ENCODE measurements at regions not wholly inside any gene's neighbourhood (a gene's known extent, or its start where the extent isn't known, plus 50 kb on each side); places are given as distances from the start of the nearest gene placed in this dataset.

DNA sequence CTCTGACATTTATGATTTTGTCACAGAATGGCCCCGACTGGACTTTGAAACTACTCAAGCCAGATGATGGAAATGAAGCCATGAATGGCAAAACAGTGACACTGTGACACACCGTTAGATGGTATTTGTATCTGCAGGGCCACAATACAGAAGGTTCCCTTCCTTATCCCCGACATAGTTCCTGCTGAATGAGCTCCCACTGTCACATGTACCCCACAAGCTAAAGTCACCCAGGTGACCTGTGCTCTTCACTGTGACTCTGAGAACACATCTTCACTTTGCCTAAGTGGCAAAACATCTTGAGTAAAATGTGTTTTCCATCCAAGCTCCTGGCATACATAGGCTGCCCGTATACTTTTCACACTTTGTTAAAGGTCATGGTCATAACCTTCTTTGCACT is 89.5 kb downstream of the LSM5 start:
- Histone ChIP-seq H3K9me3 (ENCODE audit: insufficient read depth, low read depth, low read length) (no peaks in the 10 kb centered on the region), H3K4me2 (ENCODE audit: low read depth, low read length, poor library complexity, severe bottlenecking) (no peak overlapping the region), H3K9ac (ENCODE audit: low read depth, low read length, poor library complexity, severe bottlenecking) (no peak overlapping the region), H3F3A (ENCODE audit: low read depth) (no peaks in the 10 kb centered on the region), H3K79me2 (ENCODE audit: insufficient read depth, low read length) (no peaks in the 10 kb centered on the region), H4K20me1 (ENCODE audit: insufficient read depth, low read length, poor library complexity, severe bottlenecking) (no peaks in the 10 kb centered on the region), H3K36me3 (ENCODE audit: insufficient read depth, low read length) (no peaks in the 10 kb centered on the region), H2AFZ (ENCODE audit: low read length) (no peak overlapping the region), H3K4me1 (ENCODE audit: insufficient read depth, low read length, poor library complexity, severe bottlenecking) (no peaks in the 10 kb centered on the region), H3K9me2 (replicated peaks; ENCODE audit: low read depth, low read length) (no peaks in the 10 kb centered on the region), H3K27me3 (ENCODE audit: insufficient read depth, low read length, poor library complexity, severe bottlenecking) (no peaks in the 10 kb centered on the region), H3K4me3 (ENCODE audit: low read length, poor library complexity, severe bottlenecking) (no peak overlapping the region)
- TF ChIP-seq, protein P1, sequence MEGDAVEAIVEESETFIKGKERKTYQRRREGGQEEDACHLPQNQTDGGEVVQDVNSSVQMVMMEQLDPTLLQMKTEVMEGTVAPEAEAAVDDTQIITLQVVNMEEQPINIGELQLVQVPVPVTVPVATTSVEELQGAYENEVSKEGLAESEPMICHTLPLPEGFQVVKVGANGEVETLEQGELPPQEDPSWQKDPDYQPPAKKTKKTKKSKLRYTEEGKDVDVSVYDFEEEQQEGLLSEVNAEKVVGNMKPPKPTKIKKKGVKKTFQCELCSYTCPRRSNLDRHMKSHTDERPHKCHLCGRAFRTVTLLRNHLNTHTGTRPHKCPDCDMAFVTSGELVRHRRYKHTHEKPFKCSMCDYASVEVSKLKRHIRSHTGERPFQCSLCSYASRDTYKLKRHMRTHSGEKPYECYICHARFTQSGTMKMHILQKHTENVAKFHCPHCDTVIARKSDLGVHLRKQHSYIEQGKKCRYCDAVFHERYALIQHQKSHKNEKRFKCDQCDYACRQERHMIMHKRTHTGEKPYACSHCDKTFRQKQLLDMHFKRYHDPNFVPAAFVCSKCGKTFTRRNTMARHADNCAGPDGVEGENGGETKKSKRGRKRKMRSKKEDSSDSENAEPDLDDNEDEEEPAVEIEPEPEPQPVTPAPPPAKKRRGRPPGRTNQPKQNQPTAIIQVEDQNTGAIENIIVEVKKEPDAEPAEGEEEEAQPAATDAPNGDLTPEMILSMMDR (conservative IDR thresholded peaks at IDR 0.05; ENCODE audit: low read length) = no peak
- TF ChIP-seq EZH2phosphoT487 (IDR thresholded peaks at IDR 0.05; ENCODE audit: borderline replicate concordance) = no peak

DNA sequence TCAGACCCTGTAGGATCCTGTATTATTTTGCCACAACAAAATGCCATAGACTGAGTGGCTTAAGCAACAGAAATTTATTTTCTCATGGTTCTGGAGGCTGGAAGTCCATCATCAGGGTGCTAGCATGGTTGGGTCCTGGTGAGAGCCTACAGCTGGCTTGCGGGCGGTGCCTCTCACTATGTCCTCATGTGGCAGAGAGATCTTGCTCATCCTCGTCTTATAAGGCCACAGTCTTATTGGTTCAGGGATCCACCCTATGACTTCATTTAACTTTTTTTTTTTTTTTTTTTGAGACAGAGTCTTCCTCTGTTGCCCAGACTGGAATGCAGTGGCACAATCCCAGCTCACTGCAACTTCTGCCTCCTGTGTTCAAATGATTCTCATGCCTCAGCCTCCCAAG is 90.9 kb downstream of the LSM5 start:
- no peak overlapping the region for H3K9ac ChIP-seq (ENCODE audit: low read depth, low read length, poor library complexity, severe bottlenecking)
- H3K4me2 ChIP-seq (ENCODE audit: low read depth, low read length, poor library complexity, severe bottlenecking) = no peak overlapping the region
- no peak for TF ChIP-seq EZH2phosphoT487 (IDR thresholded peaks at IDR 0.05; ENCODE audit: borderline replicate concordance)
- TF ChIP-seq, protein P1 (conservative IDR thresholded peaks at IDR 0.05; ENCODE audit: low read length) = no peak
- no peaks in the 10 kb centered on the region for H3K4me1 ChIP-seq (ENCODE audit: insufficient read depth, low read length, poor library complexity, severe bottlenecking)
- H4K20me1 ChIP-seq (ENCODE audit: insufficient read depth, low read length, poor library complexity, severe bottlenecking) = no peaks in the 10 kb centered on the region
- no peaks in the 10 kb centered on the region for H3F3A ChIP-seq (ENCODE audit: low read depth)
- no peaks in the 10 kb centered on the region for H3K79me2 ChIP-seq (ENCODE audit: insufficient read depth, low read length)
- H3K27me3 ChIP-seq (ENCODE audit: insufficient read depth, low read length, poor library complexity, severe bottlenecking) = no peaks in the 10 kb centered on the region
- no peak overlapping the region for H3K4me3 ChIP-seq (ENCODE audit: low read length, poor library complexity, severe bottlenecking)
- no peak overlapping the region for H2AFZ ChIP-seq (ENCODE audit: low read length)
- no peaks in the 10 kb centered on the region for H3K9me2 ChIP-seq (replicated peaks; ENCODE audit: low read depth, low read length)
- H3K36me3 ChIP-seq (ENCODE audit: insufficient read depth, low read length) = no peaks in the 10 kb centered on the region
- H3K9me3 ChIP-seq (ENCODE audit: insufficient read depth, low read depth, low read length) = no peaks in the 10 kb centered on the region

DNA sequence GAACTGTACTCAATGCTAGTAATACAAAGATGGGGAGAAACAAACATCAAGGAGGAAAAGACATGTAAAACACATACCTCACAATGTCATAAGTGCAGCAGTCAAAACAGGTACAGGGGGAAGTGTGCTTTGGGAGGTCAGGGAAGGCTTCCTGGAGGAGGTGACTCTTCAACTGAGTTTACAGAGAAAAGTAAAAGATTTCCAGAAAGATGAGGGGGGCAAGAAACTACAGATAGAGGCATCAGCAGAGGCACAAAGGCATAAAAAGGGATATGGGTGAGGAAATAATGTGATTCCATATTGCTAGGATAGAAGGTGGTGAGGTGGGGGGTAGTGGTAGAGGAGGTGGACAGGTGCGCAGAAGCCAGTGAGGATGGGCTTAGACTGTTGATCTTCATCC is 95.0 kb downstream of the LSM5 start:
- H3K79me2 ChIP-seq (ENCODE audit: insufficient read depth, low read length) = no peaks in the 10 kb centered on the region
- H3K4me3 ChIP-seq (ENCODE audit: low read length, poor library complexity, severe bottlenecking) = no peak overlapping the region
- no peaks in the 10 kb centered on the region for H4K20me1 ChIP-seq (ENCODE audit: insufficient read depth, low read length, poor library complexity, severe bottlenecking)
- no peak for TF ChIP-seq EZH2phosphoT487 (IDR thresholded peaks at IDR 0.05; ENCODE audit: borderline replicate concordance)
- TF ChIP-seq, protein P1 (conservative IDR thresholded peaks at IDR 0.05; ENCODE audit: low read length) = no peak
- H3K4me1 ChIP-seq (ENCODE audit: insufficient read depth, low read length, poor library complexity, severe bottlenecking) = no peaks in the 10 kb centered on the region
- no peaks in the 10 kb centered on the region for H3F3A ChIP-seq (ENCODE audit: low read depth)
- H3K9me2 ChIP-seq (replicated peaks; ENCODE audit: low read depth, low read length) = 0 out of 2 replicates have a peak, but pooled peaks cover 7% of the 10 kb centered on the region
- no peaks in the 10 kb centered on the region for H3K27me3 ChIP-seq (ENCODE audit: insufficient read depth, low read length, poor library complexity, severe bottlenecking)
- no peak overlapping the region for H2AFZ ChIP-seq (ENCODE audit: low read length)
- H3K9me3 ChIP-seq (ENCODE audit: insufficient read depth, low read depth, low read length) = no peaks in the 10 kb centered on the region
- no peak overlapping the region for H3K4me2 ChIP-seq (ENCODE audit: low read depth, low read length, poor library complexity, severe bottlenecking)
- no peak overlapping the region for H3K9ac ChIP-seq (ENCODE audit: low read depth, low read length, poor library complexity, severe bottlenecking)
- H3K36me3 ChIP-seq (ENCODE audit: insufficient read depth, low read length) = no peaks in the 10 kb centered on the region

Measured in Loucy (cell line).